HG02571 (cell line): ENCODE measurements at regions not wholly inside any gene's neighbourhood (a gene's known extent, or its start where the extent isn't known, plus 50 kb on each side); places are given as distances from the start of the nearest gene placed in this dataset.
"Not testable (repeated sequence)": the region's sequence is repeated elsewhere in the genome, so short reads cannot be mapped to it uniquely, and the experiment has no call there.

Experiments
- ATAC-seq: cut with Tn5 transposase; IDR thresholded peaks from one replicate; pipeline ENCODE4 v1.9.1; 2021; ENCODE audit warnings: mild to moderate bottlenecking, moderate library complexity; ENCODE audit not compliant: unreplicated experiment

DNA sequence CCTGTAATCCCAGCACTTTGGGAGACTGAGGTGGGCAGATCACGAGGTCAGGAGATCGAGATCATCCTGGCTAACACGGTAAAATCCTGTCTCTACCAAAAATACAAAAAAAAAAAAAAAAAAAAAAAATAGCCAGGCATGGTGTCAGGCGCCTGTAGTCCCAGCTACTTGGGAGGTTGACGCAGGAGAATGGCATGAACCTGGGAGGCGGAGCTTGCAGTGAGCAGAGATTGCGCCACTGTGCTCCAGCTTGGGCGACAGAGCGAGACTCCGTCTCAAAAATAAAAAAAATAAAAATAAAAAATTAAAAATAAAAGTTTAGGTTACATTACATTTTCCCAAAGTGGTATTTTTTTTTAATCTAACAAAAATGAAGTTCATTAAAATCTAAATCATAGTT, 218.1 kb upstream of the TMEFF2 start:
- not testable (repeated sequence) for ATAC-seq

DNA sequence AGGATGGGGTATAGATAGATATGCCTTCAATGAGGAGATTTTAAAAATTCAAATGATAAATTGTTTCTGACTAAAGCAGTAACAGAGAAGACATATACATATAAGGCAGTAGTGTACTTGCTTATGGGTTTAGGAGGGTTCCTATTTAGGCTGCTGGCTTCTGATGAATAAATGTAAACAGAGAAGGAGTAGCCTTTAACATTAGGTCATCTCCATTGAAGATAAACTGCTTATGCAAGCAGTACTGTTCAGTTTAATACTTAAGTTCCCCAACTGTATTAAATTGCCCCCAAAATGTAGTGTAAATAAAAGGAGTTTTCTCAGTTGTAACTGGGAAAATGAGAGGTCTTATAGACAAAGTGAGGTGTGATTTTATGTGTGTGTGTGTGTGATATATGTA, 217.7 kb upstream of the TMEFF2 start:
- no peak for ATAC-seq

DNA sequence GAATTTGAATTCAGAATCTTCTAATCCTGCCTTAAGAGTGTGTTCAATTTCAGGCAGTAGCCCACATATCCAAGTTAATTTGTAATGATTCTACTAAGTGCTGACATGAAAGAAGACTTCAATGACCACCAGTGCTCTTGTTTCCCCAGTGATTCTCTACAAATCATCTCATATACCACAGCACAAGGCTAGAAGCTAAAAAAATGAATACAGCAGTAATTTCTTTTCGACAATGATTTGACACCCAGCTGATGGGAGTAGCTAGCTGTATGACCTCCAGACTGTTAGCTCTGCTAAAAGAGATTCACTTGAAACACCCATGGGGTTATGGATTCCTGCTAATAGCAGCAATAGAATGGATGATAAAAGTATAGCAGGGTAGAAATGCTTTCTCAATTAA, 217.0 kb upstream of the TMEFF2 start:
- ATAC-seq = no peak

DNA sequence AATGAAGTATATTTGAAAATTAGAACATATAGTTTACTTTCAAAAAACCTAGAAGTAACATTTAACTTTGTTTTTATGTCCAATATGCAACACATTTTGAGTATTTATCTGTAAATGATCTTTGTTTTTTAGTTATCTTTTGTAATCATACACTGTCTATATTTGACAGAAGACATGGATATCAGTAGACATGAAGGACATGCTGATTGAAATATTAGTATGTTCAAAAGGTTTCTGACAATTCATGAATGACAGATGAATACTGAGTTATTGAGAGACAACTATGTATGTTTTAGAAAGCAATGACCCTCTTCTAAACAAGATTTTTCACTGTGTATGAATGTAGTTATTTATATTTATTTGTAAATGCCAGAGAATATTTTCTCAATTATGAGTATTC, 215.6 kb upstream of the TMEFF2 start:
- no peak for ATAC-seq

DNA sequence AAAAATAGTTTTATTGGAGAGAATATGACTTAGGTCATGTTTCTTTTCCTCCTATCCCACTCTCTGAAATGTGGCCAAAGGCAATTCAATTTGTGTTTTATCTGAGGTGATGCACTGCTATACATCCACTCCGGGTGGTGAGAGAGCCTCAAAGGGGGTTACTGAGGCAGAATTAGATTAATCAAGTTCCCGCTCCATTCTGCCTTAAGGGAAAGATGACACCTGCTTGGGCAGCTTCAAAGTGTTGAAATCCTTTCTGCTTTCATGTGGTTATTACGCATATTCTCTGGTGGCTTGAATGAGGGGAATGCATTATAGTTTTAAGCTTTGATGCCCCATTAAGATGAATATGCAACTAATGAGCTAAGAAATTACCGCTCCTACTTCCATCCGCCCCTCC, 213.0 kb upstream of the TMEFF2 start:
- ATAC-seq = no peak

DNA sequence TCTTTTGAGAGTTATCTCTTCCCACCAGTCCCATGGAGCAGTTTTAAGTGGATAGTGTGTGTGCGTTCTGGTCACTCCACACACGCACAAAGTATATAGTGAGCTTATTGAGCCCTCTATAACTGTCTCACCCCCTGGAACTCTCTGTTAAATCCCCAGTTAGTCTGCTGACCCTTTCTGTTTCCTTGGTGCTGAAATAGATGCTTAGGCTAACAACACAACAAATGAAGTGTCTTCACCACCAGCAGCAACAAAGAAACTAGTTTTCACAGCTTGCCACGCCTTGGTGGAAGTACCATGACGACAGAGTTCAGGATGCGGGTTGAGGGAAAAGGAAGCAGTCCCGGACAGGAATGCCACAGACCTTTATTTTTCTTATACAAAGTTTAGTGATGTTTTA, 203.5 kb upstream of the TMEFF2 start:
- no peak for ATAC-seq

DNA sequence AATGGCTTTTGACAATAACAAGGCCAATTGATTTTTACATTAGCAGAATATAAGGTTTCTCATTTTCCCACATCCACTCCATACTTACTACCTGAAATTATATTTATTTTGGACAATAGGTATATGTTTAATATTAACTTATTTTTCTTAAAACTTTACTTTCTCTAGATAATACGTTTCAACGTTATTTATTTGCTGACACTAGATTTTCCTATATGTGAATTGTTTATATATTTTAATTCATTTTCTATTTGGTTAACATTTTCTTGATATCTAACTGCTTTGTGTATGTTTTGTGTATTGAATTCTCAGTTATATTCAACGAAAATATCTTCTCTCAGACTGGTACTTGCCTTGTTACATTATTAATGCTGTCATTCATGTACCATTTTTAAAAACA, 199.9 kb upstream of the TMEFF2 start:
- ATAC-seq = no peak

DNA sequence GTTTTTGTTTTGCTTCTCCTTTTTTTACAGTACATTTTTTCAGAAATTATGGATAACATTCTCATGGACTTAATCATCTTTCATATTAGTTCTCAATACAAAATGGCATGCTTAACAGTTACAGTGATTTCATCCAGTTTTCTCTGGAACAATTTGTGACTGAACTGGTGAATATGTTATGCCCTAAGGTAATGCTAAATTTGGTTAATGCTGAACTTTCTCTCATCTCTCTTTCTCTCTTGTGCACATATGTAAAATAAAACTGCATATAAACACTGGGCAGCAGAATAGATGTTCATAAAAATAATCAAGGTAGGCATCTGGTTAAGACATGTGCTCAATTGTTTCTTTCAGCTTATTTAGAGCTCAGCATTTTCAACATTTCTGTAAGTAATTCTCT, 196.3 kb upstream of the TMEFF2 start:
- no peak for ATAC-seq

DNA sequence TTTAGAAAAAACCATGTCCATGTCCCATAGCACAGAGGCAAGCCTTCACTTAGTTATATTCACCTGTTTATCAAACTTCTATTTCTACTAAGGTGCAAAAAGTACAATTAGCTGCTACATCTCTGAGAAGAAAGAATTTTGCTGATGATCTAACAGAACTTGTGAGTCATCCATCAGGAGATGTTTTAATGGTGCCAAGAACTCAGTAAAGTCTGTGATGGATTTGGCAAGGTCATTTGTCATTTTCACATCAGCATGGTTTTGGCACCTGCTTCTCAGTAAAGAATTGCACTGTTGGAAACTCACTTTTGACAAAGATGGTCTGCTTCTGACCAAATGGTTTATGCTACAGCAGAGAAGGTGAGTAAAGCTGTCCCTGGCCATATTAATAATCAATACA, 195.7 kb upstream of the TMEFF2 start:
- ATAC-seq = no peak

DNA sequence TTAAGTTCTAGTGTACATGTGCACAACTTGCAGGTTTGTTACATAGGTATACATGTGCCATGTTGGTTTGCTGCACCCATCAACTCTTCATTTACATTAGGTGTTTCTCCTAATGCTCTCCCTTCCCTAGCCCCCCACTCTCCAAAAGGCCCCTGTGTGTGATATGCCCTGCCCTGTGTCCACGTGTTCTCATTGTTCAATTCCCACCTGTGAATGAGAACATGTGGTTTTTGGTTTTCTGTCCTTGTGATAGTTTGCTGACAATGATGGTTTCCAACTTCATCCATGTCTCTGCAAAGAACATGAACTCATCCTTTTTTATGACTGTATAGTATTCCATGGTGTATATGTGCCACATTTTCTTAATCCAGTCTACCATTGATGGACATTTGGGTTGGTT, 189.5 kb upstream of the TMEFF2 start:
- not testable (repeated sequence) for ATAC-seq

DNA sequence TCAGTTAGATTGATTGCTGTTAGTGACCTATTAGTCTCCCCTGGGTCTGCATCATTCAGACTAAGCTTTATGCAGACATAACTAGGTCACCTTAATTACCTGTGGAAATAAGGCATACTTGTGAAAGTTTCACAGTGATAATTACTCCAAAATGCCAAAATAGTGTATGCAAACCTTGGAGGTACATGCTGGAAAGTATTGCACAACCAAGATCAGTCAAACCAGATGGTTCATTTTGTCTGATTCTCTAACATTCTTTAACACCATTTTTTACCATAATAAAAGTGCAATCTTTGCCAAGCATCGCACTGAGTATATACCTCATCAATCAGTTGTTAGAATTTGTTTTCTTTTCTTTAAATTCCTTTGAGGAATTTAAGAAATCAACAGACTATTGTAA, 186.3 kb upstream of the TMEFF2 start:
- no peak for ATAC-seq

DNA sequence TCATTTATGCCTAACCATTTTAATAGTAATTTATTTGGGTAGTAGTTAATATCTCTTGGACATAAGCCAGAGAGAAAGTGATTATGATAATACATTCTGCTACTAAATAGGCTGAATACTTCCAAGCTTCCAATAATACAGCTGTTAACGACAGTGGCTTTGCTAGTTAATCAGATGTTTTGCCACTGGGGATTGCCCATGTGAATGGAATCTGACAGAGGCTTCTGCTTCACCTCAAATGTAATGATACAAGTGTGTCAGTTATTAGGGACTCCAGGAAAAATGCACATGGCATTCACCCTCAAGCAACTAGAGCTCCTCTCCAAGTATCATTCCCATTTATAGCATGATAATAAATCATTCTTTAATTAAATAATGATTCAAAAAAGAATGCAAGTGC, 185.0 kb upstream of the TMEFF2 start:
- ATAC-seq = no peak

DNA sequence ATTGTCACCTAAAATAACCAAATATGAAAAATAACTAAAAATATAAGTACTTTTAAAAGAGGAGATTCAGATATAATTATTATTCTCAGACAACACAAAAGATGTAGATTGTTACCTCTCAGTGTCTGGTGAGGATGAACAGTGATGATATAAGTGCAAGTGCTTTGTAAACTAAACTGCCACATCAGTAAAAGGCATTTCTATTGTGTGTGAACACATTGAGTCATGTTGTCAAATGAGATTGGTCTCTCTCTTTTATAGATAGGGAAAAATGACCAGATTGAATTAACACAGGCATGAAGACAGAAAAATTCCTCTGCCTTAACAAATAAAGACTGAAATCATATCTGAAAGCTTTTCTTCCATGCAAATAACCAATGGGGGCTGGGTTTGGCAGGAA, 182.4 kb upstream of the TMEFF2 start:
- no peak for ATAC-seq

DNA sequence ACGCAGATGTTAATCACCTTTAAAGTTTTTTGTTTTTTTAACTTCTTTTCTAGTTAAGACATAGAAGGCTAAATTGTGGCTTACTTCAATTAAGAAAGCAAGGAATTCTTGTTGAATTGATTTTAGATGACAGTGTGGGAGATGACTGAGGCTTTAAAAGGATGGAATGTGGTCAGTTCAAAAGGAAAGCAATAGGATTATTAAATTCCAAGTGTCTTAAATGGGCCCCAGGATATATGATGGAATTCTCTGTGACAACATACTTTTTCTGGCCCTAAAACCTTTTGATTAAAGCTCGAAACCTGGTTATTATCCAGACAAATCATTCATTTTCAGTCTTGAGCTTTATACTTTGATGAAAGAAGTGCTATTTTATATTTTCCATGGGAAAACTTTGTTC, 179.0 kb upstream of the TMEFF2 start:
- no peak for ATAC-seq

DNA sequence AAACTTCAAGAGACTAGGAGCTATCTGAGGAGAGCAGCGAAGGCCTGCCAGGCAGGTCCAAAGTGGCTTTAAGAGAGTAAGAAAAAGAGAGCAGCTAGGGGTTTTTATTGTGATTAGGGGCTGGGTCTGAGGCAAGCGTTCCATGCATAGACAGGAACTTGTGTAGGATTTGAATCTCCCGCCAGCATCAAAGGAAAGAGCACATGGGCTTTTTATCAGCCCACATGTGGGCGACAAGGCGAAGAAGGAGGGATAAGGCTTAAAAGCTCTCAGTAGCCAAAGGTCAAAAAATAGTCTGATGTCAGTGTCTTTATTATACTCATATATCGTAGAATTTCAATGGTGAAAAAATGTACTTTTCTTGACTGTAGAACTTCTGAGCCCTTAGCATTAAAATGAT, 178.5 kb upstream of the TMEFF2 start:
- no peak for ATAC-seq

DNA sequence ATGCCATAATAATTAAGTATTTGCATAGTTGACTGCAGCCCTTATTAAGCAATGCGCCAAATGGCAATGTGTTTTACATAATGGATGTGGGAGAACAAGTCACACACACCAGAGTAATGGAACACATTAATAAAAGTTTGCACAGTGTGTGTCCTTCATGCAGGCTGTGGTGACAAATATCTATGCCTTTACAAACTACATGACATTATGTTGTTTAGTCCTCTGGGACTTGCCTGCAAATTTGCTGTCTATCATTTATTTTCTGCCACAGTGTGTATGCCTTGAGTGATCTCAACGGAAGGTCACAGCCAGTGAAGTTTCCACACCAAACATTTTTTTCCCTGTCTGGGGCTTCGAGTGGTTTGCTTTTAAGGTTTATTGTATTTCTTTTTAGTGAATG, 175.2 kb upstream of the TMEFF2 start:
- no peak for ATAC-seq

DNA sequence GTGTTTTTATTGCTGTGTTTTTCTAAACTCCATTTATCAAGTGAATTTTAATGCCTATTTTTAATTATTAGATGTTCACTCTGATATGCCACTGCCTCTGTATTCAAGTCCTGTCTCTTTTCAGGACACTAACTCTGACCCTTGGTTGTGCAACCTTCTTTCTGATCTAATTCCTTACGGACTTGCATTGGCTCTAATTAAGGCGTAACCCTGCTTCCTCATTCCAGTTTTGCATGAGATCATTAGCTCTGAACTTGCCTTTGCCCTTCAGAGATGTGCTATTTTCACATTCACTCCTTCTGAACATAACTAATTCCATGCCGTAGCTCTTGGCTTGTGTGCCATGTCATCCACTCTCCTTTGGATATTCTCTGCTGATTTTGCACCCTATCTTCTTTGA, 162.5 kb upstream of the TMEFF2 start:
- no peak for ATAC-seq

DNA sequence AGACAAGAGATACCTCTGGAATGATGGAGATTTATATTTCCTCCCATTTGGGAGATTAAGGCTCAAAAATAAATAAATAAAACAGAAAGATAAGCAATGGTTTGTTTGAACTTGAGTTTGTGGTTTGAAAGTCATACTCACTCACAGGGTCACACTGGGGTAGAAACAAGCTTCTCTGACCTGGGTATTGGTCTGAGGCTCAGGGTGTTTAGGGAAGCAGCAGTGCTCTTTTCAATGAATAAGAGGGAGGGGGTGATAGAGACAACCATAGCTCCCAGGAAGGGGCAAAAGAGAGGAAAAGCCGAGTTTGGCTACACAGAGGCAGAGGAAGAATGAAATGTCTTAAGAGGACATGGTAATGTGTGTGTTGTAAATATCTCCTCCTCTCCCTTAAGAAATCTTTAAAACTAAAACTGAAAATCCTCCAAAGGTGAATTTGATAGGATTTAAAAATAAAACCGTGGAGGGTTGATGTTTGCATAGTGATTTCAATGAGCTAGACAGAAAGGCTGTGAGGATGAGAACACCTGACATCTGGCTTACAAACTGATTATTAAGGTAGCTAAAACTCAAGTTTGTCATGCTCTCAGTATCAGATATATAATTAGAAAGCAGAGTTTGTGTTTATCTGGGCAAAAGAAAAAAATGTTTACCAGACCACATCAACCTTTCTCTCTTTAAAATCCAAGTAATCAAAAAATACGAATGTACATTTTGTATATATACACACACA, 159.9 kb upstream of the TMEFF2 start:
- ATAC-seq = no peak

DNA sequence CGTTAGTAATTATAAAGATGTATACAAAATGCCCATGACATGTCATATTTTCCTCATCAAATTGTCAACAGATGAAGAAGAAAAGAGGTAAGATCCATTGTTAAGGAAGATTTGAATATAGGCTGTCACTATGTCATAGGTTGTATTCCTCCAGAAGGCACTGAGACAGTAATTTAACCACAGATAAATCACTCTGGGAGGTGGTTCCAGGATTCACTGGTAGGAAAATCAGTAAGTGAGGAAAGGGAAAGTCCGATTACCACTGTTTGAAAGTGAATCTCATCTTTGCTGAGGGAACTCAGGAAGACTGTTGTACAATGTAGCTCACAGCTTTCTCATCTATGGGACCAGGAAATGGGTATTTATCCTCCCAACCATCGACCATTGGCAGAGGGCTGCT, 152.8 kb upstream of the TMEFF2 start:
- no peak for ATAC-seq

DNA sequence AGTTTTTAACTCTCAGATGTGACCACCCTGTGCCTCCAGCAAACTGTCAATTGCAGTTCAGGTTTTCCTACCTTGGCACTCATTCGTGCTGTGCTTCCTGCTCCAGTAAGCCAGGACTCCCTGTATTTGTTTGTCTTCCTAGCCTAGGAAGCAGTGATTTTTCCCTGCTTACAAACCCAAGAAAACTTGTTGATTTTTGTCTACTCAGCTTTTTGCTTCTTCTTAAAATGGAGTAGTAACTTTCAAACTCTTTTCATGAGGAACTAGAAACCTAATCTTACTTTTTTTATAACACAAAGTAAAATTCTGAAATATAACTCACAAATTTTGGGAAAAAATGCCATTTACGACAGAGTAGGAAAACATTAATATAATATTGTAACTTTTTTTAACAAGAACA, 150.6 kb upstream of the TMEFF2 start:
- no peak for ATAC-seq

DNA sequence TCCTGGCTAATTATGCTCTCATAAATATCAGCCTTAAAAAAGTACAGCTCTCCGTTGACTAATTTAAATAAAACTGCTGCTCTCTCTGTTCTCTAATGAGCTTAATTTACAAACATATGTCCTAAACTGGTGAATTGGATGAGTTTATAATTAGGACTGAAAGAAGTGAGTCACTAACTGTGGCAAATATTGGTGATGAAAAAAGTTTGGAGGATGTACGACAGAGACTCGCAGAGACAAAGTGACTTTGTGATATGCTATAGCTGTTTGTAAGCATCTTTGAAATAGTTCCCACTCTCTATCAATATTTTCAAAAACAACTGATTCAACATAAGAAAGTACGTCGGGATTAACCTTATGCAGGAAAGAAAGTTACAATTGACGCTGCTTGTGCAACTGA, 138.9 kb upstream of the TMEFF2 start:
- no peak for ATAC-seq

DNA sequence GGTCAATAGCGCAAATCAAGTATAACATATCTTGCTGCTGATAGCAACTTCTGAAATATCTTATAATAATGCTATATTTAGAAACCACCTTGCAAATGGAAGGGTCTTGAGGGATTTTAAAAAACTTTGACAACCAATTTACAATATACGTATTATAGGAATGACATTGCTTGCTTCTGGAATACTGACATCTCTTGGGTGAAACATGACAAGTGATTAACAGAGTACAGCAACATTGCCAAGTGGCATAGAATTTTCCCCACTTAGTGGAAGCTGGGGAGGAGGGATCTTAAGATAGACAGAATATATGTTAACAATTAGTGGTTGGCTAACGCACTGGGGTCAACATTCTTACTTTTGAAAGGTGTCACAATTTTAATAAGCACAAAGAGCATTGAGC, 133.6 kb upstream of the TMEFF2 start:
- no peak for ATAC-seq

DNA sequence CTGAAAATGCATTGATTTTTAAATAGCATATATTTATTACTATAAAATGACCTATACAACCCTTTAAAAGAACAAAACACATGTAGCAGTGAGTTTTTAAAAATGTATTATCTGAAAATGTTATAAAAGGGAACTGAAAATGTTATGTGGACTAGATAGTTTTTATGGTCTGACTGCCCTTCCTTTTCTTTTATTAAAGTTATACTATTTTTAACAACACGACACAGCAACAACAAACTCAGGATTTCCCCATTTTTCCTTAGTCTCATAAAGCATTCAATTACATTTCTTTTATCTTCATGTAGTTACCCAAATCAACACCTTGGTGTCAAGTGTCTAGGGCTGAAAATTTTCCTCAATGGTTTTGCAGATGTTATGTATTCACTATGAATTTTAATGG, 132.8 kb upstream of the TMEFF2 start:
- no peak for ATAC-seq
